Fibroblast of peridontal ligament (primary cell): ENCODE measurements at regions not wholly inside any gene's neighbourhood (a gene's known extent, or its start where the extent isn't known, plus 50 kb on each side); places are given as distances from the start of the nearest gene placed in this dataset.

Experiments
- DNase-seq: peaks from one replicate; pipeline ENCODE4 v3.0.0-alpha.2; 2010; ENCODE audit errors: extremely low read depth

- no peak for DNase-seq
Measured at GRCh38 chr10:42973411-42973810, 103.5 kb upstream of the RET start.

- DNase-seq, result no peak
Measured at GRCh38 chr10:42973870-42974692, 102.8 kb upstream of the RET start.

- DNase-seq, result no peak
Measured at GRCh38 chr10:42974693-42975002, 102.2 kb upstream of the RET start.

GRCh38 chr10:42975005-42975493, 101.8 kb upstream of the RET start:
- no peak for DNase-seq

GRCh38 chr10:42975558-42976340, 101.1 kb upstream of the RET start:
- no peak for DNase-seq

- DNase-seq, result no peak
Measured at GRCh38 chr10:42976351-42977031, 100.4 kb upstream of the RET start.

GRCh38 chr10:42977032-42977416, 99.8 kb upstream of the RET start:
- no peak for DNase-seq

GRCh38 chr10:42979181-42979580, 97.7 kb upstream of the RET start:
- DNase-seq, result no peak

GRCh38 chr10:42979721-42980467, 97.0 kb upstream of the RET start:
- no peak for DNase-seq

GRCh38 chr10:42980553-42981357, 96.1 kb upstream of the RET start:
- DNase-seq, result no peak

- DNase-seq, result no peak
Measured at GRCh38 chr10:42981358-42982236, 95.3 kb upstream of the RET start.

GRCh38 chr10:42982891-42983506, 93.9 kb upstream of the RET start:
- no peak for DNase-seq

- no peak for DNase-seq
Measured at GRCh38 chr10:42983591-42983990, 93.3 kb upstream of the RET start.

- no peak for DNase-seq
Measured at GRCh38 chr10:42984035-42984610, 92.7 kb upstream of the RET start.

GRCh38 chr10:42984761-42985325, 92.0 kb upstream of the RET start:
- DNase-seq, result no peak

- no peak for DNase-seq
Measured at GRCh38 chr10:42985436-42986316, 91.2 kb upstream of the RET start.

- no peak for DNase-seq
Measured at GRCh38 chr10:42986633-42987032, 90.2 kb upstream of the RET start.

GRCh38 chr10:42987121-42987541, 89.7 kb upstream of the RET start:
- no peak for DNase-seq
